ENCODE measurements at regions not wholly inside any gene's neighbourhood (a gene's known extent, or its start where the extent isn't known, plus 50 kb on each side); places are given as distances from the start of the nearest gene placed in this dataset.
A peak's percentile ranks its signal among the peaks of the same experiment; 100 is the strongest.
"Not testable (repeated sequence)": the region's sequence is repeated elsewhere in the genome, so short reads cannot be mapped to it uniquely, and the experiment has no call there.

GRCh38 chr4:27075603-27076002 lies 215.0 kb downstream of the STIM2 start:
- not testable (repeated sequence) for H3K4me3 ChIP-seq (replicated peaks in 1 of 2; ENCODE audit: low read depth in 2 of 2, low read length in 2 of 2); DNase-seq (ENCODE audit: low read depth in 2 of 2)

- no peak for TF ChIP-seq CTCF (IDR thresholded peaks at IDR 0.05; ENCODE audit: low read depth, low read length)
- H3K4me3 ChIP-seq (replicated peaks in 1 of 2; ENCODE audit: low read depth in 2 of 2, low read length in 2 of 2): no peak overlapping the region
- DNase-seq (ENCODE audit: low read depth in 2 of 2): no peak
These were observed 218.4 kb downstream of the STIM2 start for GRCh38 chr4:27078934-27079455.

- TF ChIP-seq CTCF (IDR thresholded peaks at IDR 0.05; ENCODE audit: low read depth, low read length): no peak
- no peak for DNase-seq (ENCODE audit: low read depth in 2 of 2)
- no peak overlapping the region for H3K4me3 ChIP-seq (replicated peaks in 1 of 2; ENCODE audit: low read depth in 2 of 2, low read length in 2 of 2)
These were observed 221.3 kb downstream of the STIM2 start for GRCh38 chr4:27081675-27082586.

GRCh38 chr4:27082776-27083175 lies 222.1 kb downstream of the STIM2 start:
- H3K4me3 ChIP-seq (replicated peaks in 1 of 2; ENCODE audit: low read depth in 2 of 2, low read length in 2 of 2): no peak overlapping the region
- TF ChIP-seq CTCF (IDR thresholded peaks at IDR 0.05; ENCODE audit: low read depth, low read length): no peak
- no peak for DNase-seq (ENCODE audit: low read depth in 2 of 2)

- no peak for TF ChIP-seq CTCF (IDR thresholded peaks at IDR 0.05; ENCODE audit: low read depth, low read length)
- H3K4me3 ChIP-seq (replicated peaks in 1 of 2; ENCODE audit: low read depth in 2 of 2, low read length in 2 of 2): peak overlapping the region; percentile 13 to 25
- peak; percentile 10 to 17 for DNase-seq (ENCODE audit: low read depth in 2 of 2)
These were observed 224.2 kb downstream of the STIM2 start for GRCh38 chr4:27084685-27085361.

GRCh38 chr4:27085396-27085795 lies 224.8 kb downstream of the STIM2 start:
- no peak overlapping the region for H3K4me3 ChIP-seq (replicated peaks in 1 of 2; ENCODE audit: low read depth in 2 of 2, low read length in 2 of 2)
- no peak for DNase-seq (ENCODE audit: low read depth in 2 of 2)
- no peak for TF ChIP-seq CTCF (IDR thresholded peaks at IDR 0.05; ENCODE audit: low read depth, low read length)

Measured in cardiac fibroblast (primary cell).